ENCODE measurements at regions not wholly inside any gene's neighbourhood (a gene's known extent, or its start where the extent isn't known, plus 50 kb on each side); places are given as distances from the start of the nearest gene placed in this dataset.

DNA sequence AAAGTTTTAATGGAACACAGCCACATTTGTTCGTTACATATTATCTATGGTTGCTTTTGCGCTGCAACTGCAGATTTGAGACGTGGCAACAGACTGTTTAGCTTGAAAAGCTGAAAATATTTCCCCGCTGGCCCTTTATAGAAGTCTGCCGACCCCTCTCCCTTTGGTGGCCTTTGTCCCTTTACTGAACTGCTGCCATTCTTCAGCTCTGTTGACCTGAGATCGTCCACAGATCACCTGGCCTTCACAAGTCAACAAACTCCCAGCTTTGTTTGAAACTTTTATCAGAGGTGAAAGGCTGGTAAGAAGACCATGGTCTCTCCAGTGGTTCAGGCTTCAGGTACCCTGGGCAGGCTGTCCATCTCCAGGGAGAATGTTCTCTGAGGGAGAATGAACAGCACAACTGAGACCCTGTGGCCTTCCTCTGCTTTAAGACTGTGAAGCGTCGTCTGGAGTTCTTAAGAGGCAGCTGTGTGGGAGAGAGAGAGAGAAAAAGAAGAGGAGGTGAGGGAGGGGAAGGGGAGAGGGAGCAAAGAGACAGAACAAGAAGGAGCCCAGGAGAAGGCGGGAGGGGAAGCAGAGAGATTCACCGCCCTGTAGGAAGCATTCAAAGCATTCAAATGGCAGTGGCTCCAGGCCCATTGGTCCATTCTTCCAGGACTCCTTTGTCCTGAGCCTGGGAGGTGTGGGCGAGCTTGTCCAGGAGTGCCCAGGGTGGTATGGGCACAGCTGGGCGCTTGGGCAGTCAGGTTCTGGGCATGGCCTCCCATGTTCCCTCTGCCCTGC is 53.7 kb upstream of the INSYN1 start:
- TF ChIP-seq, protein P1, sequence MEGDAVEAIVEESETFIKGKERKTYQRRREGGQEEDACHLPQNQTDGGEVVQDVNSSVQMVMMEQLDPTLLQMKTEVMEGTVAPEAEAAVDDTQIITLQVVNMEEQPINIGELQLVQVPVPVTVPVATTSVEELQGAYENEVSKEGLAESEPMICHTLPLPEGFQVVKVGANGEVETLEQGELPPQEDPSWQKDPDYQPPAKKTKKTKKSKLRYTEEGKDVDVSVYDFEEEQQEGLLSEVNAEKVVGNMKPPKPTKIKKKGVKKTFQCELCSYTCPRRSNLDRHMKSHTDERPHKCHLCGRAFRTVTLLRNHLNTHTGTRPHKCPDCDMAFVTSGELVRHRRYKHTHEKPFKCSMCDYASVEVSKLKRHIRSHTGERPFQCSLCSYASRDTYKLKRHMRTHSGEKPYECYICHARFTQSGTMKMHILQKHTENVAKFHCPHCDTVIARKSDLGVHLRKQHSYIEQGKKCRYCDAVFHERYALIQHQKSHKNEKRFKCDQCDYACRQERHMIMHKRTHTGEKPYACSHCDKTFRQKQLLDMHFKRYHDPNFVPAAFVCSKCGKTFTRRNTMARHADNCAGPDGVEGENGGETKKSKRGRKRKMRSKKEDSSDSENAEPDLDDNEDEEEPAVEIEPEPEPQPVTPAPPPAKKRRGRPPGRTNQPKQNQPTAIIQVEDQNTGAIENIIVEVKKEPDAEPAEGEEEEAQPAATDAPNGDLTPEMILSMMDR (IDR thresholded peaks at IDR 0.05) = no peak
- TF ChIP-seq, protein P2, sequence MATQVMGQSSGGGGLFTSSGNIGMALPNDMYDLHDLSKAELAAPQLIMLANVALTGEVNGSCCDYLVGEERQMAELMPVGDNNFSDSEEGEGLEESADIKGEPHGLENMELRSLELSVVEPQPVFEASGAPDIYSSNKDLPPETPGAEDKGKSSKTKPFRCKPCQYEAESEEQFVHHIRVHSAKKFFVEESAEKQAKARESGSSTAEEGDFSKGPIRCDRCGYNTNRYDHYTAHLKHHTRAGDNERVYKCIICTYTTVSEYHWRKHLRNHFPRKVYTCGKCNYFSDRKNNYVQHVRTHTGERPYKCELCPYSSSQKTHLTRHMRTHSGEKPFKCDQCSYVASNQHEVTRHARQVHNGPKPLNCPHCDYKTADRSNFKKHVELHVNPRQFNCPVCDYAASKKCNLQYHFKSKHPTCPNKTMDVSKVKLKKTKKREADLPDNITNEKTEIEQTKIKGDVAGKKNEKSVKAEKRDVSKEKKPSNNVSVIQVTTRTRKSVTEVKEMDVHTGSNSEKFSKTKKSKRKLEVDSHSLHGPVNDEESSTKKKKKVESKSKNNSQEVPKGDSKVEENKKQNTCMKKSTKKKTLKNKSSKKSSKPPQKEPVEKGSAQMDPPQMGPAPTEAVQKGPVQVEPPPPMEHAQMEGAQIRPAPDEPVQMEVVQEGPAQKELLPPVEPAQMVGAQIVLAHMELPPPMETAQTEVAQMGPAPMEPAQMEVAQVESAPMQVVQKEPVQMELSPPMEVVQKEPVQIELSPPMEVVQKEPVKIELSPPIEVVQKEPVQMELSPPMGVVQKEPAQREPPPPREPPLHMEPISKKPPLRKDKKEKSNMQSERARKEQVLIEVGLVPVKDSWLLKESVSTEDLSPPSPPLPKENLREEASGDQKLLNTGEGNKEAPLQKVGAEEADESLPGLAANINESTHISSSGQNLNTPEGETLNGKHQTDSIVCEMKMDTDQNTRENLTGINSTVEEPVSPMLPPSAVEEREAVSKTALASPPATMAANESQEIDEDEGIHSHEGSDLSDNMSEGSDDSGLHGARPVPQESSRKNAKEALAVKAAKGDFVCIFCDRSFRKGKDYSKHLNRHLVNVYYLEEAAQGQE (IDR thresholded peaks at IDR 0.05; ENCODE audit: insufficient read depth in 1 of 2, low read depth in 2 of 2, low read length in 1 of 2) = no peak
- TF ChIP-seq POLR2AphosphoS5 (IDR thresholded peaks at IDR 0.05; ENCODE audit: low read depth, low read length) = no peak

Data from Panc1 (cell line).